GDM1 (cell line): ENCODE measurements at regions not wholly inside any gene's neighbourhood (a gene's known extent, or its start where the extent isn't known, plus 50 kb on each side); places are given as distances from the start of the nearest gene placed in this dataset.

Source experiments
- DNase-seq: peaks from one replicate; lab custom pipeline; 2025; lab: John Stamatoyannopoulos, UW

- no peak for DNase-seq
These were observed 550.0 kb downstream of the EPHA5 start for GRCh38 chr4:65120287-65120686.

- DNase-seq, result no peak
These were observed 567.9 kb downstream of the EPHA5 start for GRCh38 chr4:65102419-65102818.

GRCh38 chr4:65096630-65097029 is 573.7 kb downstream of the EPHA5 start:
- DNase-seq, result no peak

- no peak for DNase-seq
These were observed 580.6 kb downstream of the EPHA5 start for GRCh38 chr4:65089666-65090065.

GRCh38 chr4:65083076-65083475 is 587.2 kb downstream of the EPHA5 start:
- no peak for DNase-seq

DNA sequence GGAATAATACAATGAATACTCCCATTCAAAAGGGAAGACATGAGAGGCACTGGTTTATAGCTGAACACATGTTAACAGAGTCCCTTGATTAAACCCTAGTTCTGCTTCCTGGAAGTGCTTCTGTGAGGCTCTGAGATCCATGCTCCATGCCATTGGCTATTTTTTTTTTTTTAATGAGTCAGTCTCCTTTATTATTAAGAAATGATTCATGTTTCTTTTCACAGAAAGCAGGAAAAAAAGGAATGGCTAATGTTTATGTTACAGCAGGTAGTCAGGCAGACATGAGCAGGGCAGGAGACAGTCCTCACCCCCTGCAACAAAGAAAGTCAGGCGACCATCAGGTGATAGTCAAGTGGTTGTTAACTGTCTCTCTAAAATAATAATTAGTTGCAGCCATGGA is 598.7 kb downstream of the EPHA5 start:
- DNase-seq, result no peak

GRCh38 chr4:65069177-65069576 is 601.1 kb downstream of the EPHA5 start:
- no peak for DNase-seq

- DNase-seq, result no peak
These were observed 604.2 kb downstream of the EPHA5 start for GRCh38 chr4:65066106-65066505.

DNA sequence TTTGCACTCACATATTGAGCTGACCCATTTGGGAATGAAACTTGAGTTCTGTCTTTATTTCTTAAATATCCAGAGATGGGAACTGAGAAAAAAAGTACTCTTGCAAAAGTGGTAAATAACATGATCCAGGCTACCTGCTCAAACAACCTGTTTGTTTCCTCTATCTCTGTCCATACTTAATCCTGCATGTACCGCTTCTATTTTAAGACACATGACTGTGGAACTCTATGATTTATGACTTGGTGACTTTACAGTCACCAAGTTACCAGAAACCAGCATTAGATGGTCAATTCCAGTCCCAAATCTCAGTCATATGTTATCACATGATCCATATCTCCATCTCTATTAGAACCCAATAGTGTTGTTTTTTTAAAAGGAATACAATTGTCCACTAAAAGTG is 606.7 kb downstream of the EPHA5 start:
- DNase-seq, result no peak

DNA sequence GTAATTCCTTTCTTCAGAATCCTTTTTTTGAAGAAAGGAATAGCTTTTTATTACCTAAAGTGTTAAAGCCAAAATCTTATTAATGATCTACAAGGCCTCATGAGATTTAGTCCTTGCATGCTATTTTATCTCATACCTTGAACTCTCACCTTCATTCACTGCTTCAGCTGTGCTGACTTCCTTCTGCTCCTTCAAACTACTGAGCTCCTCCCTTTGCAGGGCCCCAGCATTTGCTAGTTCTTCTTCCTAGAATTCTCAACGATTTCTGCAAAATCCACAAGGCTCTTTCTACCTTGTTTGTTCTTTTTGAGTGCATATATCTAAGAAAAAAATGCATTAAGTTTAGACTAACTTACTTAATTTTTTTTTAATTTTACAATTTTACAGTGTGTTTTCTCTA is 619.5 kb downstream of the EPHA5 start:
- DNase-seq, result no peak

- DNase-seq, result no peak
These were observed 623.8 kb downstream of the EPHA5 start for GRCh38 chr4:65046192-65047133.

GRCh38 chr4:65033899-65034298 is 624.6 kb upstream of the TECRL start:
- DNase-seq, result no peak

DNA sequence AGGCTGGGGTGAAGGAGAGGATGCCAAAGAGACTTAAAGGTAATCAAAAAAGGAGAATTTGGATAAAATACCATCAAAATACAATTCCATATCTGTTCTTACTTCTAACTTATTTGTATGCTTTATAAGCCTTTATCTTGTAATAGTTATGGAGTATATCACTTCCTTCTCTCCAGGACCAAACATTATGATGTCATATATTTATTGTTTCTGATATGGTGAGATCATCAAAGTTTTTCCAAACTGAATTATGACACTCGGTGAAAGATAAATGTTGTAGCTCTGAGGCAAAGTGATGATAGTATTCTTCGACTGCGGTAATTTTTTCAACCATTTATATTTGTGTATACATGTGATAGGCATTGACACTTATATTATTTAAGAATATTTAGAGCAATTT is 619.3 kb upstream of the TECRL start:
- DNase-seq, result no peak

DNA sequence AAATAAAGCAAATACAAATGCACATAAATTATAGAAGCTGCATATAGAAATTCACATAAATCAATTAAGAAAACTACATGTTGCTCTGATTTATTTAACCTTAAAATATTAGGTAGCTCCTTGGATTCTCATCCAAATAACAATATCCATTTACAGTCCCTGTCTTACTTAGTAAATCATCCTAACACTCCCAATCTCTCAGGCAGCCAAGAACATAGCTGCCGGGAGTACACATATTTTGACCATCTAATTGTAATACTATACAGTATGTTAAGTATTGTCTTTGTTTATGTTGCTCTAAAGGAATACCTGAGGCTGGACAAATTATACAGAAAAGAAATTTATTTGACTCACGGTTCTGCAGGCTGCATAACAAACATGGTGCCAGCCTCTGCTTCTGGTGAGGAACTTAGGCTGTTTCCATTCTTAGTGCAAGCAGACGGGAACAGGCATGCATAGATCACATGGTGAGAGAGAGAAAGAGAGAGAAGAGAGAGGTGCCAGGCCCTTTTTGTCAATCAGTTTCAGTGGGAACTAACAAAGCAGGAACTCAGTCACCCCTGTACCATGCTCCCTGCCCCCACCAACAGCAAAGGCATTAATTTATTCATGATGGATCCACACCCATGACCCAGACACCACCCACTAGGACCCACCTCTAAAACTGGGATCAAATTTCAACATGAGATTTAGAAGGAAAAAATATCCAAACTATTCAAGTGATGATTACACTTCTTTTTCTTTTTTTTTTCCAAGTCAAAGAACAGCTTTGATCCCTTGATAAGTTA is 614.8 kb upstream of the TECRL start:
- DNase-seq, result no peak

DNA sequence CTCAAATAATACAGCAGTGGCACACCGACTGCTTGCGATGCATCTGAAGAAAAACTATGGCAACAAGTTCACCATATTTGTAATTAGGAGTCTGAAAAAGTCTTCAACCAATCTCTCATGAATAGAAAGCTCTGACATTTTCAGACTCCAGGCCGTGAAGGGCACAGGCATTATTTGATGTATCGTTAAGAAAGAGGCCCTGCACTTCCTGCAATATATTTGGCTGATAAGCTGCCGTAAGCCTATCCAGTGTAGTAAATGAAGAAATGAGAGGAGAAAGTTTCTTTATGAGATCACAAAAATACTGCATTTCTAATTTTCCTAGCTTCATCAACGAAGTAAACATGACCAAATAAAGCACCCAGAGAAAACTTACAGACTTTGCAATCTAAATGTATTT is 613.8 kb upstream of the TECRL start:
- no peak for DNase-seq

DNA sequence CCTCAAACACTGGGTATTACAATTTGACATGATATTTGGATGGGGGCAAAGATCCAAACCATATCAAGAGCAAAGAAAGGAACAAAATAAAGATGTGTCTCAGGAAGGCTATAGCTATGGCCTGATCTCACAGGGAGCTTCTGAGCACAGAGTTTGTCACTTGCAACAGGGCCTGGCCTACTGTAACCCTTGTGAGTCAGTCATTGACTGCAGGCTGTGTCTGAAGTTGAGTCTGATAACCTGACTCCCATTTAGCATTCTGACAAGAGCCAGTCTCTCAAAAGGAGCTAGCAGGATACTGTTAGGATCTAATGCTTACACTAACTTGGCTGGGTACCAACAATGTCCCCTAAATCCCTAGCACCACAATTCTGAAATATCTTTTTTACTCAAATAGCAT is 612.5 kb upstream of the TECRL start:
- no peak for DNase-seq

DNA sequence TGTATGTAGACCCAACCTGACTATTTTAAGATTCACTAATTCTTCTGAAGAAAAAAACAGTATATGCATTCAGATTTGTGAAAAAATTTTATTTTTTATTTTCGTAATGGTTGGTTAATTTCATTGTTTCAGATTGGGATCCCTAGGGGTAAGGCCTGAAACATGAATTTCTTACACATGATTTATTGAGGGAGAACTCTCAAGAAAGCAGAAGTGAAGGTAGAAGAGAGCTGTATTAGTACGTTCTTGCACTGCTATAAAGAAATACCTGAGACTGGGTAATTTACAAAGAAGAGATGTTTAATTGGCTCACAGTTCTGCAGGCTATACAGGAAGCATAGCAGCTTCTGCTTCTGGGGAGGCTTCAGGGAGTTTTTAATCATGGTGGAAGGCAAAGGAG is 611.9 kb upstream of the TECRL start:
- DNase-seq, result no peak

DNA sequence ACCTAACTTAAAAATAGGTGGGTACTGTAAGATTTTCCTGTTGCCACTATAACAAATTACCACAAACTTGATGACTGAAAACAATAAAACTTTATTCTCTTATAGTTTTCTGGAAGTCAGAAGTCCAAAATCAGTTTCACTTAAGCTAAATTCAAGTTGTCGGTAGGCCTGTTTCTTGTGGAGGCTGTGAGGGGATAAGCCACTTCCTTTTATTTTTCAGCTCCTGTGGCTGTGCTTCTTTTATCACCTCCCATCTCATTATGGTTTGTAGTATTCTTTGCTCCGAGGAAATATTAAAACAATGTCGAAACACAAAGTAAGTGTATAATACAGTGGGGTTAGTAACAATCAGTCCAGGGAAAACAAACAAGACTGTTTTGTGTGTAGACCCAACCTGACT is 610.5 kb upstream of the TECRL start:
- DNase-seq, result no peak

DNA sequence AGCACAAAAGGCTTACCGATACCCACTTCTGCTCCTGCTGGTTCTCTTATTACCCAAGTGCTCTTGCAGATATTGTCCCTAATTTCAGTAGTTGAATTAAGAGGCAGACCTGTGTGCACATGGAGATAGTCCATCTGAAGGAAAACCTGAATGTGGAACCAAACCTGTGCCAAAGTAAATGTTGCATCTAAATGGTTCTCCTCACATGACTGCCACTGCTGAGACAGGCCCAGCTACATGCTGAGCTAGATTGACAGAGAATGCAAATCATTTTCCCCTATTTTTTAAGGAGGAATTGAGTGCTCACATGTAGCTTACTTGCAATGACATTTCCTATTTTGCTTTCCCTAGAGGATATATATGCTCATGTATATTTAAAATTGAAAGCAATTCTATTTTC is 609.1 kb upstream of the TECRL start:
- DNase-seq, result no peak

DNA sequence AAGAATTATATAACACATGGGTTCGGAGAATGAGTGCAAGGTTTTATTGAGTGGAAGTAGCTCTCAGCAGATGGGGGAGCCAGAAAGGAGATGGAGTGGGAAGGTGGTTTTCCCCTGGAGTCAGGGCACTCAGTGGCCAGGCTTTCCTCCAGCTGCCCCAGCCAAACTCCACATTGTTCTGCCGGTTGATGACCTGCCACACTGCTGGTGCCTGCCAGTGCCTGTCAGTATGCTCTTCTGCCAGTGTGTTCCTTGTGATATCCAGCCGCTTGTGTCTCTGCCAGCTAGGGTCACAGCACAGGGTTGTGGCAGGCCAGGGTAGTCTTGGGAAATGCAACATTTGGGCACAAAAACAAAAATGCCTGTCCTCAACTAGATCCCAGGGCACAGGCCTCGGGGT is 604.8 kb upstream of the TECRL start:
- DNase-seq, result no peak

- no peak for DNase-seq
These were observed 598.7 kb upstream of the TECRL start for GRCh38 chr4:65007841-65008439.

DNA sequence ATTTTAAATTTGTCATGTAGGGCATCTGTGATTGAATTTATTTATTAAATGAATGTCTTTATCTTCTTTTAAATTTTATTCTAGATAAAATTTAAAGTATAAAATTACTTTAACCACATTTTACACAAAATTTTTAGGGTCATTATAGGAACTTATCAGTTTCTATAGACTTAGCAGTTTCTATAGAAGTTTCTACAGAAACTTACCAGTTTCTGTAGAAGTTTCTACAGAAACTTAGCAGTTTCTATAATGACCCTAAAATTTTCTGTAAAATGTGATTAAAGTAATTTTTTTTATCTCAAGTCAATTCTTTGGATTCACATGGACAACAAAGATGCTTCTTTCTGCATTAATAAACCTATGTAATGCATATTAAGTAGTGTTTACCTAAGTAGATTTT is 565.9 kb upstream of the TECRL start:
- DNase-seq, result no peak

DNA sequence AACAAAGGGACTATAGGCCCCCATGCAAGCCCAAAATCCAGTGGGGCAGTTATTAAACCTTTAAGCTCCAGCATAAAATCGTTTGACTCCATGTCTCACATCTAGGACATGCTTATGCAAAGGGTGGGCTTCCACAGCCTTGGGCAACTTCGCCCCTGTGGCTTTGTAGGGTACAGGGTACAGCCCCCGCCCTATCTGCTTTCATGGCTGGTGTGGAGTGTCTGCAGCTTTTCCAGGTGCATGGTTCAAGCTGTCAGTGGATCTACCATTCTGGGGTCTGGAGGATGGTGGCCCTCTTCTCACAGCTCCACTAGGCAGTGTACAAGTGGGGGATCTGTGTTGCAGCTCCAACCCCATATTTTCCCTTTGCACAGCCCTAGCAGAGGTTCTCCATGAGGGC is 559.8 kb upstream of the TECRL start:
- no peak for DNase-seq
